Ecto neural progenitor cell (in vitro differentiated cells): ENCODE measurements at regions not wholly inside any gene's neighbourhood (a gene's known extent, or its start where the extent isn't known, plus 50 kb on each side); places are given as distances from the start of the nearest gene placed in this dataset.

ENCODE experiments used
- DNase-seq: peaks from one replicate; pipeline ENCODE4 v3.0.0-alpha.2; 2018; ENCODE audit warnings: low spot score

DNA sequence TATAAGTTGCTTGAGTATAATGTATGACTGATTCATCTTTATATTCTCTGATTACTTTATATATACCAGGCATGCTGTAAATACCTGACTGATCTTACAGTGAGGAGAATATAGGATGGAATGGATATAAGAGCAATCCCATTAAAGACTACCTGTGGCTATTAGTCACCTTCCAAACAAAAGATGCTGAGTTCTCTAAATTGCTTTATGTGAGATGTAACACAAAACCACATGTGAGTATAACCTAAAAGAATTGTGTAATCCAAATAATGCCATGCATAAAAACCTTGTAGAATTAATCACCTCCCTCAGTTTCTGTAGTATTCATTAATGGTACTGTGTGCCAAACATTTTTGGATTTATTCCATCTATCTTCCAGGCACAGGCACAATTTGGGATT, 134.6 kb upstream of the LRRC7 start:
- DNase-seq, result no peak

DNA sequence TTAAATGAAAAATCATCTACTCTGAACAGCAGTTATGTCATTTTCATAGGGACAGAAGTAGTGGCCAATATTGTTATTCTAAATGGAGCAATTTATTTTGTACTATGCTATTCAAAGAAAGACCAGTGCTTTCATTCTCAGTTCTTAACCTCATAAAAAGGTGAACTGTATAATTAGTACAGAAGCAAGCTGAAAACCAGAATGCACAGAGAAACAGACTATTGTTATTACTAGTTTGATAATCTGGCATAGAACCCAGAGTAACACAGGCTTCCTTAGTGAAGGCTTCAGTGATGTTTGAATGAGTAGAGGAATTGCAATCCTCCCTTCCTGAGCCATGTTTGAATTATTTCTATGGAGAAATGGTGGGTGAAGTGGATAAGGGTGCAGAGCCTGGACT, 131.6 kb upstream of the LRRC7 start:
- DNase-seq, result no peak

DNA sequence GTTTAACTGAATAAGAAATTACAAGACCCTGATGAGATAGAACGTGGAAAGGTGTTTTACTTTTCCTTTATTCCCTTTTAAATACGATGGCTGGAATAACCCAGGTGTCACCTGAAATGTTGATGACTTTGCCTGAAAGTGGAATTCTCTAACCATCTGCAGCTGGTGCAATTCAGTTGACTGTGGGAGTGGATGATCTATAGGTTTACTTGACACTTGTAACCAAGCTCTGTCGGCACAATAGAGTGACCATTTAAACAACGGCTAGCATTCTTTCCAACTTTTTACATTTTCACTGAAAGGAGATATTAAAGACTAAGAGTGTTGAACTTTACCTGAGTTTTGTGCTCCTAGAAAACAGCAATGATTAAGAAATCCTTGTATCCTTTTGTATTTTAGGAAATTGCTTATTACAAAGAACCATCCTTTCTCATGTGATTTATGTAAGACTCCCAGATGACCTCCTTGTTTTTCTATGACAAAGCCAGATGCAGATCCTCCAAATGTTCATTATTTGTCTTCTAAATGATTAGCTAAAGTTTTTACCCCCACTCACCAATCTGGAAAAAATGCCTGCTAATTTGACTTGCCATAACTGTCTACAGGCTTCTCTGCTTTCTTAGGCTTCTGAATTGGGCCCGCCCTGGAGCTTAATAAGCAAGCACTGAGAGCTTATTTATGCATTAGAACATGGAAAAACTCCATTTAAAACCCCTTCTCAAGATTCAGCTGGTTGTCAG, 129.5 kb upstream of the LRRC7 start:
- DNase-seq, result no peak

DNA sequence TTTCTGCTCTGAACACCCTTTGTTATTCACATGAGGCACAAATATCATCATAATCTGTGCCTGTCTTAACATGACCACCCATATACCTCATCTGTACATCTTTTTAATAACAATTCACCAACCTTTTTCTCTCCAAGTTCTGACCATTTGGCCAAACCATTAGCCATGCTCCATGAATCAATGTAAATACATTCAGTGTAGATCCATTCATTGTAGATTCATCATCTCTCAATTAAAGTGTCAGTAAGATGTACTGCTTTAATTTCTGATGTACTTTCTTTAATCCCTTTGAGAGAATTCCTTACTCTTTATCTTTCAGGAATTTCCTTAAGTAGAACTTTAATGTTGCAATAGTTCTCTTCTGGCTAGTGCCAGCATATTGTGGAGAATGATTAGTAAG, 126.2 kb upstream of the LRRC7 start:
- no peak for DNase-seq

DNA sequence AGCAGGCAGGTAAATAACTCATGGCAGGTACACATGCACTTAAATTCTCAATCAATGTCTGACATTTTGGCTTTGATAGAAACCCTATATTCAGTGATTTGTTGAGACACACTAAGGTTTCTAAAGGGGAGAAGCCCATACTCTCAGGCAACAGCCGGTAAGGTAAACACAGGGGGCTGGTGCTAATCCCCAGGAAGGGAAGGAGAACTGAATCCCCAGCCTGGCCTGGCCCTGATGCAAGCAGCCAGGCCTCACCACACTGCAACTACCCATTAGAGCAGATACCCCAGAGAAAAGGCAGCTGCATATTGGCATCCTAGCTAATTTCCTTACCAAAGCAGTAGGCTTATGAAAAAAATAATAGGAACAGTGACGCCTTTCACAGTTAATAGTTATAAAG, 116.5 kb upstream of the LRRC7 start:
- DNase-seq, result no peak

DNA sequence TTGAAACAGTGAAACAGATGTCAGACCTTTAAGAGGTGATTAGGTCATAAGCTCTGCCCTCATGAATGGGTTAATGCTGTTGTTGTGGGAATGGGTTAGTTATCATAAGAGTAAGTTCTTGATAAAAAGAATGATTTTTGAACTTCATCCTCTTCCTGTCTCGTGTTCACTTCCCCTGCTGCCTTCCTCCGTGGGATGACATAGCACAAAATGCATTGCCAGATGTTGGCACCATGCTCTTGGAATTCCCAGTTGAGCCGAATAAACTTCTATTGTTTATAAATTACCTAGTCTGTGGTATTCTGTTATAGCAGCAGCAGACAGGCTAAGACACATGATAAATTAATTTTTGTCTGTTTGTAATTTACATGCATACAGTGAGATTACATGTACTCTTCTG, 112.0 kb upstream of the LRRC7 start:
- DNase-seq, result no peak

DNA sequence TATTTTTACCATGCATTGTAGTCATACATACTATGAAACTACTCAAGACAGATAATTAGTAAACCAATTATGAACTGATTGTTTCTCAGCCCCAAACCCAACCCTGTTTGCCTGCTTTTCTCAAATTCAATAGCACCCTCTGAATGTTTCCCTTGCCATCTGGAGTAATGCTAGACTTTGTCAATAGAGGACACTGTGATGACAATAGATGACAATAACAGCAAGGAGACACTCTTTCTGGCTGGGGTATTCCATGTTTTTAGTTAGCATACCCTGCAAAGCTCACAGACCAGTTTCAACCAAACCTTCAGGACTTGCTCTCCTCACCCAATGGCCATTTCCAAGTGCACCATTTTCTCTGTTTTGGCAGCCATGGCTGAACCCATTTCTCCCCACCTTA, 108.5 kb upstream of the LRRC7 start:
- DNase-seq, result no peak

DNA sequence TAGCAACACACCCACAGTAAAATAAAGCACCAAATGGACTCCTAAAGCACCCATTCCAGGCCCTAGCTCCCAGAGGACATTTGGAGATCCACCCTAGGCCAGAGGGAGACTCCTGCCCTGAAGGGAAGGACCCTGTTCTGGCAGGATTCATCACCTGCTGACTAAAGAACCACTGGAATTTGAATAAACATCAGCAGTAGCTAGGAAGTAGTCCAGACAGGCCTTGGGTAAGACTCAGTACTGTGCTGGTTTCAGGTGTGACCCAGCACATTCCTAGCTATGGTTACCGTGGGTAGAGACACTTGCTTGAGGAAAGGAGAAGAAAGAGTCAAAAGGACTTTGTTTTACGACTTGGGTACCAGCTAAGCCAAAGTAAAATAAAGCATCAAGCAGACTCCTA, 92.7 kb upstream of the LRRC7 start:
- no peak for DNase-seq

DNA sequence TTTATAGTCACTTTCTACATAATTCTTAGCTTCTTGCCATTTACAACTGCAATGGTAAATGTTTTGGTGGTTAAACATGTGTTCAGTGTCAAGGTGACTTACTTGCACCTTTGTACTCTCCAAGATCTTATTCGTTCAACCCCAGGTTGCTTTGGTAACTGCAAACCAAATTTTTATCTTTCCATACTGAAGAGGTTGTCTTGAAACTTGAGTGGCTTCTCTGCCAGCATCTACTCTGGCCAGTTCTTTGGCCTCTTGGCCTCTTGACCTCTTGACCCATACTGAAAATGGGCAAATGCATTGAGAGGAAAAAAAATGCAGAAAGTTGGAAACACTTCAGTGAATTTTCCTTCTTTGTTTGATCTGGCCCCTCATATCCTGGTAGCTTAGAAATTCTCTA, 88.0 kb upstream of the LRRC7 start:
- no peak for DNase-seq

DNA sequence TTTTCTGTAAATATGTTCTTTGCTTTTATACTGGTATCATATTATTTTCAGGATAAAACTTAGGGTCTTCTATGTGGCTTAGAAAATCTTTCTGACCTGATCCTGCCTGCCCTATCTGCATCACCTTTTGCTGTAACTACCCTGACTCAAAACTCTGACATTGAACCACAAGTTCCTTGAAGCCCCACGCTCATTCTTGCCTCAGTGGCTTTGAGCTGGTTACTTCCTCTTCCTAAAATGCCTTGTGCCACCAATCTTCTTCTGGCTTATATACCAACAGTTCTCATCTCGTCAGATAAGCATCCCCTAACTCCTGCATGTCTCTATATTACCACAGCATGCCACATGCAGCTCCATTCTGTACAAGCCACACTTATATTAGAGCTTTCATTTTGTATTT, 84.5 kb upstream of the LRRC7 start:
- DNase-seq, result no peak

DNA sequence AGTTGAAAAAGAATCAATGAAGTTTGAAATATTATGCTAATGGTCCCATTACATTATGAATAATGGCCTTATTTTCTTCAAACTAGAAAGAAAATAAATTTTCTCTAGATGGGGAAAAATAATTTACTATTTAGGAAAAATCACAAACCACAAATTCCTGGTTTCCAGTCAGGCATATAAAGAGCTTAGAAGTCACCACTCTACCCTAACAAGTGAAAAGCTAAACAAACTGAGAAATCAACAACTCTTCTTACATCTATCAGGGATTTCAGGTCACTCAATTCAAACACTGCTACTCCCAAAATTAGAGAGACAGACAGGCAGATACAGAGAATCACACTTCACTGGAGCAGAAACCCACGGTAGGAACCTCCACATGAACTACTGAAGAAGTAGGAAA, 82.1 kb upstream of the LRRC7 start:
- DNase-seq, result no peak

DNA sequence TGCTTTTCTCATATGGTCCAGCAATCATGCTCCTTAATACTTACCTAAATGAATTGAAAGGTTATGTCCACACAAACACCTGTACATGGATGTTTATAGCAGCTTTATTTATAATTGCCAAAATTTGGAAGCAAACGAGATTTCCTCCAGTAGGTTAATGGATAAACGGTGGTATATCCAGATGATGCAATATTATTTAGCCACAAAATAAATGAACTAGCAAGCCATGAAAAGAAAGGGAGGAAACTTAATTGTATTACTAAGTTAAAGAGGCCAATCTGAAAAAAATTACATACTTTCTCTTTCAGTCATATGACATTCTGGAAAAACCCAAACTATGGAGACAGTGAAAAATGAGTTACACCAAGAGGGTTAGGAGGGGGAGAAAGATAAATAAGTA, 76.3 kb upstream of the LRRC7 start:
- no peak for DNase-seq

DNA sequence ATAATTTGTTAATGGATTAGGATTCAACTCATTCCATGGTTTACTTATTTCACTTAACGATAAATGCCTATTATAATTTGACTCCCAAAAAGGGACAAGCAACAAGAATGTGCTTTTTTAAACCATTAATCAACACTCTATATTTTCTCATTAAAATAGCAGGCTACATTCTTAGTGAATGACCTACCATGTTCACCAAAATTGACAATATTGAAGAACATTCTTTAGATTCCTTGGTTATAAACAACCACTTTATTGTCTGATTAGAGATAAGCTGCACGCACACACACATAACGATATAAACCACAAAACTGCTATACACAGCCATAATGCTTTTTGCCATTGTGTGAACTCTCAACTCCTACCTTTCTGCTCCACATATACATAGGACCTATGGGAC, 75.4 kb upstream of the LRRC7 start:
- no peak for DNase-seq

DNA sequence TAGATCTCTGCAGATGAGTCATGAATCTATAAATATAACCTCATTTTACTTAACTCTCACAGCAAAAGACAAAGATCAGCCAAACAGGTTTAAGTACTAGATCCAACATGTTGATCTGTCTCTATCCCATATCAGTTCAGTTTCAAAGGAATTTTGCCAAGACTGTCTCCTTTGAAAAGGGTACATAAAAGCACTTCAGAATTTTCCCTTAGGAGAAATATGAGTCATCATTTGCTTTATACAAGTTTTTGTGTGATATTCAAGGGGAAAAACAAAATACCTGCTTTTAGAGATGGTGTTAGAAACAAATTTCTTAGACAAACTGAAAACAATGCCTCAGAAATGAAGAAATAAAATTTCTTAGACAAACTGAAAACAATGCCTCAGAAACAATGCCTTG, 73.5 kb upstream of the LRRC7 start:
- no peak for DNase-seq

DNA sequence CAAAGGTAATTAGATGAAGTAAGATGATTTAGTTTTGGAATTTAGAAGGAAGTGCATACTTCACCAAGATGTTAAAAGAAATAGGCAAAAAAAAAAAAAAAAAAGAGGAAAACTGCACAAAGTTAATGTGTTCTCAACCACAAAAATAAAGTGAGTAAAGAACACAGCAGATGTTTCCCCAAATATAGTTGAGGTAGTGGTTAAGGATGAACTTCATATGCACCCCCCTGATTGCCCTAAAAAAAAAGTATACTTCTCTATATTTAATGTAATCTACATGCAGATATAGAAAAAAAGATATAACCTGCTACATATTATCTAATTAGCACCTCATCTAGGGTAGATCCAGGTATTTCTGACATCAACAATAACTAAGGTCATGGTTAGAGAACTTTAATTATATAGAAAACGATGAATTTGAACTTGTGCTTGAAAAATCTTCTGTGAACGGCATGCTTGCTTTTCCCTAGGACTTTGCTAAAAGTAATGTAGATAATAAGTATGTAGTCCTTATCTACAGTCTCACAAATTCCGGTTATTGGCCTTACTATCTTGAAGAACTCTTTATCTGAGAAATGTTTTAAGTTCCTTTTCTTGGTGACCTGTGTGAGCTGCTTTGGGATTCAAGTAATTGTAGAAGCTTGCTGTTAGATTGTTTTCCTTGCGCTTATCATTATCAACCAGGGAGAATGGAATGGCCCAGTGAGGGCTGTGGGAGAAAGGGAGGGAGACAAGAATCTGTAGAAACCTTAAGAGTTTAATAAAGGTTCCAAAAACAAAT, 70.1 kb upstream of the LRRC7 start:
- DNase-seq, result no peak

DNA sequence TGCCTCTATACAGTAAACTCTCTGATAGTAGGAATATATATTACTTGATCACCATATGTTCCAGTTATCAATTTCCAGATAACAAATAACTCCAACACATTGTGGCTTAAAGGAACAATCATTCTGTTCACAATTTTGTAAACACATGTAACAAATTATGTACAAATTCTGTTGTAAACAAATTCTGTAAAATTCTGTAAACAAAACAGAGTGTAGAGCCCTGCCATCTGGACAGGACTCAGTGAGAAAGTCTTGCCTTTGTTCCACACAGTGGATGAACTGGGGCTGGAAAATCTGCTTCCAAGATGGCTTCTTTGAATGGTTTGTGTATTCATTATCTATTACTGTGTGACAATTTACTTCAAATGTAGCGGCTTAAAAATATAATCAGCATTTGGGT, 69.0 kb upstream of the LRRC7 start:
- DNase-seq, result no peak

DNA sequence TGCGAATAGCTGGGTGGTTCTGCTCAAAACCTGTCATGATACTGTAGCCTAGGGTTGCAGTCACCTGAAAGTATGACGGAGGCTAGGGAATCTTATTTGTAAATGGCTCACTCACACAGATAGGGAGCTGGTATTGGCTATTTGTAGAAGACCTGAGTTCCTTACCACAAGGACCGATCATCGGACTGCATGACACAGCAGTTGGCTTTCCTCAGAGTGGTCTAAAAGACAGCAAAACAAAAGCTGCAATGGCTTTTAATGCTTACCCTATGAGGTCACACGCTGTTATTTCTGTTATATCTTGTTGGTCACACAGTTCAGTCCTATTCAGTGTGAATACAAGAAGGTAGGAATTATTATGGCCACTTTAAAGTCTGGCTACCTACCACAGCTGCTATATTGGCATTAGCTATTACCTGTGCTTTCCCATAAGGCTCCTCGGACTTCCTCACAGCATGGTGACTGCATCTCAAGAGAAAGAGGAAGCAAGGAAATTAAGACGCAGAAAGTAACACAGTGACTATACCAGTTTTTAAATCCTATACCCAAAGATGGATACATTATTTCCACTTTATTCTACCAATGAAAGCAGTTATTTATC, 68.4 kb upstream of the LRRC7 start:
- DNase-seq, result no peak

DNA sequence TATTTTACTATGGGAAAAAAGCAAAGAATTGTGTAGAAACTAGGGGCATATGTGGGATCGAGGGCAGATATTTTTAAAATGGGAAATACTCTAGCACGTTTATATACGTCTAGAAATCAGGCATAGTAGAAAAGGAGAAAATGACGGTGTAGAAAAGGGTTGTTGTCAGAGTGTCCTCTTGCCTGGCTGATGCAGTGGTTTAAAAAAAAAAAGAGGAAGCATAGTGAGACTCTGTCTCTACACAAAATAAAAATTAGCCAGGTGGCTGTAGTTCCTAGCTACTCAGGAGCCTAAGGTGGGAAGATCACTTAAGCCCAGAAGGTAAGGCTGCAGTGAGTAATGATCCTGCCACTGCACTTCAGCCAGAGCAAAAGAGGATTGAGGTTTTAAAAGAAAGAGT, 64.7 kb upstream of the LRRC7 start:
- no peak for DNase-seq

DNA sequence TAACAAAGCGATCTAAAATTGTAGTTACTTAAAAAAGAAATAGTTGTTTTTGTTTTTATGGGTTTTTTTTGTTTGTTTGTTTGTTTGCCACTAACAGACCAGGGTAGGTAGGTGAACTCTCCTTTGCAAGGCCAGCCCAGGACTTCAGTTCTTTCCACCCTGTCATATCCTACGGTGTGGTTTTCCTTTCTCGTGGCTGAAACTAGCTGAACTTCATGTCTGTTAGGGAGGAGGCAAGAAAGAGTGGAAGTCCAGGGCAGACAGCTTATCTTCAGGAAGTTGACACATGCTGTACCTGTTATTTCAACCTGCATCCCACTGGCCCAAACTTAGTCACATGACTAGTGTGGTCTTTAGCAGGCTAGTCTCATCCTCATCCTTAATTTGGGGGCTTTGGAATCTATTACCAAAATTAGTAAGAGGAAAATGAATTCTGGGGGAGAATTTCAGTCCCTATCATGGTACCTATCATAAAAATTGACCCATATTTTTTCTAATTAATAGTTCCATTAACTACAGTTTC, 62.9 kb upstream of the LRRC7 start:
- DNase-seq, result no peak

DNA sequence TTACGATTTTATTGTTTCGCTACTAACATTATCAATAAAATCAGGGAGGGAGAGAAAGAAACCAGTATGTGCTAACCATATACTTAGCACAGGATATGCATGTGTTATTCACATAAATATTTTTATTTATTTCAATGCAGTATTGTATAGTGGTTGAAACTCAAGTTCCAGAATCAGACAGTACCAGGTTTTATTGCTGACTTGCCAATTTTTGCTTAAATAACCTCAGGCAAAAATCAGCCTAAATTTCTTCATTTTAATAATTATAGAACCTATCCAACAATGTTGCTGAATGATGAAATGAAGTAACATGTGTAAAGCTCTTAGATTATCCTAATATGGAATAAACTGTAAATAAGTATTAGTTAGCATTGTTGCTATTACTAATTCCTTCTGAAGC, 61.4 kb upstream of the LRRC7 start:
- no peak for DNase-seq

DNA sequence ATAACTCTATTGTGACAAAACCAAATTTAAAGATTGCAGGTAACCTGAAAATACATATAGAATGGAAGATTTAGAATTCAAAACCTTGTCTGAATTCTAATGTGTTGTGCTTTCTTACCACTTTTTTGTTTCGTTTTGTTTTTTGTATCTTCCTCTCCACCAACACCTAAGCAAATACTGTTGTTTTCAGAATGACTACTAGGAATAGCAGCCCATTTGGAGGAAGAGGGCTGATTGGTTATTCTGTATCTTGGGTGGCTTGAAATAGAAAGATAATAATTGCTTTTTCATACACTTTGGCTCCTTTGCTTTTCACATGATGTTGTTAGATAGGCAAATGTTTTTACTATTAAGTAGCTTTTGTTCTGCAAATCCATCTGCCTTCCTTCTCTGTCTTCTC, 61.0 kb upstream of the LRRC7 start:
- no peak for DNase-seq

DNA sequence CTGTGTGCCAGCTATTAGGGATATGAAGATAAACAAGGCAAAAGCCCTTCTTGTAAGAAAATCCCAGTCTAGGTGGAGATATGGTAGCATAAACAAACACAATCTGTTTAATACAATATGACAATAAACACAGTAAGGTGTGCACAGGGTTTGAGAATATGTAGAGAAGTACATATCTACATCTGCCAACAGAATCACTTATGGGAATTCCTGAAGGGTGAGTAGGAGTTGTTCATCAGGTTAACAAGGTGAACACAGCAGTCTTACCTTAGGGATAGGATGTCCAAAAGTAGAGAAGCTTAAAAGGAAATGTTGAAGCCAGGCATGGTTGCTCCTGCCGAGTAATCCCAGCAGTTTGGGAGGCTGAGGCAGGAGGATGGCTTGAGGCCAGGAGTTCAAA, 57.7 kb upstream of the LRRC7 start:
- DNase-seq, result no peak

DNA sequence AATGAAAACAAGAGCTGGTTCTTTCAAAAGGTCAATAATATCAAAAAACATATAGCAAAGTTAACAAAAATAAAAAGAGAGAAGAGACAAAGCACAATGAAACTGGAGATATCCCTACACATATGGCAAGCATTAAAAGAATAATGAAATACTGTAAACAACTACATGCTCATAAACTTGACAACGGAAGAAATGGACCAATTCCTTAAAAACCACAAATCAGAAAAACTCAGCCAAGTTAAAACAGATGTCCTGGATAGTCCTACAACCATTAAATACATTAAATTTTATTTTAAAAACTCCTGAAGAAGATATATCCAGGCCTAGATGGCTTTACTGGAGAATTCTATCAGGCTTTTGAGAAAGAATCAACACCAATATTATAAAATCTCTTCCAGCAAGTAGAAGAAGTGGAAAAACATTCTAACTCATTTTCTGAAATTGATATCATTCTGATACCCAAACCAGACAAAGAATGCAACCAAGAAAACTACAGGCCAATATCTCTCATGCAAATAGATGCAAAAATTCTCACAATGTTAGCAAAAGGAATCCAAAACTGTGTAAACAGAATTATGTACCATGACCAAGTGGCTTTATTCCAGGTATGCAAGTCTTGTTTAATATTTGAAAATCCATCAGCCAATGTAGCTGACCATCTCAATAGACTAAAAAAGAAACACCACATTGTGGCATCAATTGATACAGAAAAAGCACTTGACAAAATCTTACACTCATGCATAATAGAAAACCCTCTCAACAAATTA, 56.1 kb upstream of the LRRC7 start:
- no peak for DNase-seq
